ENCODE measurements at regions not wholly inside any gene's neighbourhood (a gene's known extent, or its start where the extent isn't known, plus 50 kb on each side); places are given as distances from the start of the nearest gene placed in this dataset.

GRCh38 chr5:178801021-178801420 lies 58.7 kb upstream of the ZNF354B start:
- DNase-seq (ENCODE audit: low read depth, low spot score) (no peak), ATAC-seq (no peak), FAIRE-seq (no peak)
- Histone ChIP-seq H3K9ac (ENCODE audit: control insufficient read depth, insufficient read depth, low read length) (no peak overlapping the region), H3K4me3 (no peak overlapping the region), H3K79me2 (ENCODE audit: control insufficient read depth, insufficient read depth, low read length) (no peaks in the 10 kb centered on the region), H2AFZ (ENCODE audit: control insufficient read depth, low read depth, low read length) (no peak overlapping the region), H4K20me1 (ENCODE audit: control insufficient read depth, insufficient read depth) (no peaks in the 10 kb centered on the region), H3K27me3 (replicated peaks in 1 of 2; ENCODE audit: control insufficient read depth in 2 of 2, insufficient read depth in 2 of 2, low read length in 1 of 2) (no peaks in the 10 kb centered on the region), H3K9me3 (replicated peaks; ENCODE audit: control insufficient read depth, insufficient read depth, low read length) (no peaks in the 10 kb centered on the region; the same call in 1 of the 3 replicates), H3K27ac (ENCODE audit: control insufficient read depth, insufficient read depth) (no peak overlapping the region), H3K4me1 (ENCODE audit: control insufficient read depth, insufficient read depth, low read length) (no peaks in the 10 kb centered on the region), H3K4me2 (ENCODE audit: control insufficient read depth, insufficient read depth) (no peak overlapping the region), H3K36me3 (ENCODE audit: control insufficient read depth in 2 of 2, insufficient read depth in 2 of 2, low read length in 1 of 2) (no peaks in the 10 kb centered on the region)
- ChIA-PET SMC1A (ENCODE audit: uncharacterized antibody, unreplicated experiment) (no interaction called here), RAD21 (ENCODE audit: unreplicated experiment) (no interaction called here), POLR2A (no interaction called here), CTCF (no interaction called here)
- no TSS peak for BruUV-seq (replicated peaks)
- TF ChIP-seq ETV6 (conservative IDR thresholded peaks at IDR 0.05 in 1 of 2, IDR thresholded peaks at IDR 0.05 in 1 of 2; ENCODE audit: borderline replicate concordance in 1 of 2, low read depth in 1 of 2) (no peak), SUZ12 (IDR thresholded peaks at IDR 0.05; ENCODE audit: unreplicated experiment) (no peak), ZBED1 (IDR thresholded peaks at IDR 0.05; ENCODE audit: borderline replicate concordance) (no peak), BACH1 (IDR thresholded peaks at IDR 0.05; ENCODE audit: borderline replicate concordance) (no peak), NR2C2 (IDR thresholded peaks at IDR 0.05; ENCODE audit: borderline replicate concordance, control insufficient read depth, insufficient read length, low read depth) (no peak), KDM1A (IDR thresholded peaks at IDR 0.05; ENCODE audit: borderline replicate concordance) (no peak), YY1 (IDR thresholded peaks at IDR 0.05; ENCODE audit: low read depth, low read length) (no peak), POLR2A (IDR thresholded peaks at IDR 0.05; ENCODE audit: low read depth, low read length) (no peak), MEF2B (IDR thresholded peaks at IDR 0.05; ENCODE audit: partially characterized antibody, poor library complexity, severe bottlenecking) (no peak), SREBF2 (IDR thresholded peaks at IDR 0.05; ENCODE audit: low read length) (no peak), IRF4 (IDR thresholded peaks at IDR 0.05; ENCODE audit: low read depth, low read length) (no peak), POU2F2 (IDR thresholded peaks at IDR 0.05; ENCODE audit: borderline replicate concordance, low read depth, low read length) (no peak), WRNIP1 (IDR thresholded peaks at IDR 0.05; ENCODE audit: borderline replicate concordance, low read depth, low read length) (no peak), ATF7 (IDR thresholded peaks at IDR 0.05; ENCODE audit: low read depth) (no peak), CBX3 (IDR thresholded peaks at IDR 0.05; ENCODE audit: borderline replicate concordance, low read depth) (no peak), TCF7 (IDR thresholded peaks at IDR 0.05; ENCODE audit: borderline replicate concordance) (no peak), MXI1 (IDR thresholded peaks at IDR 0.05; ENCODE audit: low read depth, low read length) (no peak), TBL1XR1 (IDR thresholded peaks at IDR 0.05; ENCODE audit: low read depth, low read length) (no peak), SMAD1 (IDR thresholded peaks at IDR 0.05; ENCODE audit: low read depth, partially characterized antibody) (no peak)
- in situ Hi-C loops (cut with MboI) (no loop called here), intact Hi-C loops (cut with micrococcal nuclease; ENCODE audit: unreplicated experiment) (no loop called here)
- 0% methylated on average over 5 of the region's 5 CpGs for WGBS (ENCODE audit: insufficient coverage, insufficient replicate concordance, low lambda C conversion rate, missing lambda C conversion rate)

All from GM12878 (cell line).